ENCODE measurements at regions not wholly inside any gene's neighbourhood (a gene's known extent, or its start where the extent isn't known, plus 50 kb on each side); places are given as distances from the start of the nearest gene placed in this dataset.

GRCh38 chr1:61515096-61515495 is 209.8 kb downstream of the TM2D1 start:
- Histone ChIP-seq H3K14ac (ENCODE audit: insufficient read length) (no peak overlapping the region), H3K27me3 (replicated peaks in 1 of 4; ENCODE audit: control insufficient read depth in 3 of 4, extremely low read depth in 1 of 4, insufficient read depth in 3 of 4, low read length in 3 of 4) (no peaks in the 10 kb centered on the region), H4K5ac (ENCODE audit: insufficient read length, low read depth, low read length) (no peak overlapping the region), H2BK5ac (ENCODE audit: low read depth, low read length) (no peak overlapping the region), H3K23me2 (ENCODE audit: low read depth, low read length) (no peaks in the 10 kb centered on the region), H2BK20ac (ENCODE audit: low read length) (no peak overlapping the region), H2BK15ac (ENCODE audit: low read length) (no peak overlapping the region), H2BK12ac (ENCODE audit: low read depth, low read length) (no peak overlapping the region), H2AK5ac (ENCODE audit: low read depth, low read length) (no peak overlapping the region), H3K79me2 (ENCODE audit: control insufficient read depth in 1 of 2, insufficient read depth in 2 of 2, low read length in 2 of 2) (no peaks in the 10 kb centered on the region), H3K9ac (replicated peaks in 1 of 4; ENCODE audit: extremely low read depth in 1 of 4, low read depth in 3 of 4, low read length in 3 of 4) (no peak overlapping the region), H3K4me2 (ENCODE audit: insufficient read depth in 1 of 2, low read depth in 2 of 2, low read length in 2 of 2) (no peak overlapping the region), H4K20me1 (replicated peaks in 1 of 2; ENCODE audit: control insufficient read depth in 1 of 2, insufficient read depth in 2 of 2, low read length in 2 of 2) (no peaks in the 10 kb centered on the region), H3K56ac (replicated peaks; ENCODE audit: insufficient read length, low read depth, low read length) (no peak overlapping the region), H3K23ac (ENCODE audit: insufficient read length) (no peak overlapping the region), H3K4me1 (replicated peaks in 1 of 4; ENCODE audit: control insufficient read depth in 3 of 4, insufficient read depth in 4 of 4, low read length in 3 of 4) (no peaks in the 10 kb centered on the region), H3K4me3 (ENCODE audit: extremely low read depth in 1 of 4, insufficient read depth in 2 of 4, low read depth in 3 of 4, low read length in 4 of 4) (no peak overlapping the region), H3K36me3 (ENCODE audit: control insufficient read depth in 2 of 4, insufficient read depth in 4 of 4, low read length in 3 of 4) (no peaks in the 10 kb centered on the region), H3K27ac (ENCODE audit: low read depth, low read length) (no peak overlapping the region), H3K4ac (replicated peaks; ENCODE audit: insufficient read length, low read depth, low read length) (no peak overlapping the region), H2AFZ (ENCODE audit: low read length) (no peak overlapping the region), H3K9me3 (ENCODE audit: insufficient read depth in 2 of 2, low read depth in 1 of 2, low read length in 1 of 2) (no peaks in the 10 kb centered on the region), H2BK120ac (replicated peaks; ENCODE audit: low read depth, low read length) (no peak overlapping the region), H4K8ac (ENCODE audit: extremely low read depth, insufficient read depth, low read length) (no peak overlapping the region), H4K91ac (replicated peaks; ENCODE audit: insufficient read length, low read length) (no peak overlapping the region), H3K79me1 (ENCODE audit: low read depth, low read length) (no peaks in the 10 kb centered on the region), H3K18ac (ENCODE audit: extremely low read depth, low read length) (no peak overlapping the region)
- WGBS, 2 experiments (ENCODE audit: extremely low coverage in 1 of 2, insufficient coverage in 1 of 2, insufficient read length in 1 of 2, insufficient replicate concordance in 2 of 2, low coverage in 1 of 2, low lambda C conversion rate in 2 of 2, missing lambda C conversion rate in 1 of 2): 97% methylated on average over 2 of the region's 2 CpGs; no CpG with 5 or more reads in 1 of the 2 experiments
- ChIA-PET CTCF (ENCODE audit: partially characterized antibody) (interaction anchor here (1.6 to 1.9 kb wide), 2 partner anchors 9 to 32 kb away, joined by 3 to 5 read pairs; no protein-coding TSS in a partner anchor), POLR2A (ENCODE audit: partially characterized antibody) (no interaction called here)
- FAIRE-seq (no peak), DNase-seq (ENCODE audit: low read depth in 1 of 2, low spot score in 2 of 2) (no peak)
- TF ChIP-seq, protein P1, sequence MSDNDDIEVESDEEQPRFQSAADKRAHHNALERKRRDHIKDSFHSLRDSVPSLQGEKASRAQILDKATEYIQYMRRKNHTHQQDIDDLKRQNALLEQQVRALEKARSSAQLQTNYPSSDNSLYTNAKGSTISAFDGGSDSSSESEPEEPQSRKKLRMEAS (IDR thresholded peaks at IDR 0.05): no peak
- TF ChIP-seq CBX8 (IDR thresholded peaks at IDR 0.05; ENCODE audit: borderline replicate concordance, low read depth, low read length) (no peak), JUN (IDR thresholded peaks at IDR 0.05; ENCODE audit: low read depth, low read length) (no peak), NANOG (IDR thresholded peaks at IDR 0.05; ENCODE audit: insufficient read depth, low read depth, low read length, poor library complexity, severe bottlenecking) (no peak), EGR1 (IDR thresholded peaks at IDR 0.05; ENCODE audit: borderline replicate concordance, low read depth, low read length) (no peak), SRF (IDR thresholded peaks at IDR 0.05; ENCODE audit: low read depth, low read length) (no peak), HDAC6 (IDR thresholded peaks at IDR 0.05; ENCODE audit: low read depth, low read length) (no peak), MAFK (IDR thresholded peaks at IDR 0.05; ENCODE audit: low read depth, low read length) (no peak), CTBP2 (IDR thresholded peaks at IDR 0.05; ENCODE audit: borderline replicate concordance, insufficient read depth, insufficient read length, low read length) (no peak), TEAD4 (IDR thresholded peaks at IDR 0.05; ENCODE audit: low read depth, low read length) (no peak), POLR2AphosphoS5 (IDR thresholded peaks at IDR 0.05; ENCODE audit: low read depth, low read length) (no peak), KDM5A (IDR thresholded peaks at IDR 0.05; ENCODE audit: low read length) (no peak), EP300 (IDR thresholded peaks at IDR 0.05; ENCODE audit: borderline replicate concordance in 1 of 2, low read depth in 2 of 2, low read length in 2 of 2) (no peak), CBX5 (IDR thresholded peaks at IDR 0.05; ENCODE audit: low read depth, low read length) (no peak), ASH2L (IDR thresholded peaks at IDR 0.05; ENCODE audit: low read length) (no peak), BCL11A (IDR thresholded peaks at IDR 0.05; ENCODE audit: low read depth in 2 of 2, low read length in 2 of 2) (no peak)
